Germinal center (tissue), 1 donor: ENCODE measurements at regions not wholly inside any gene's neighbourhood (a gene's known extent, or its start where the extent isn't known, plus 50 kb on each side); places are given as distances from the start of the nearest gene placed in this dataset.
"Not testable (repeated sequence)": the region's sequence is repeated elsewhere in the genome, so short reads cannot be mapped to it uniquely, and the experiment has no call there.

ENCODE experiments used
- DNase-seq: peaks from one replicate; pipeline ENCODE4 v3.0.0; 2012; ENCODE audit warnings: mixed read lengths, low spot score

DNA sequence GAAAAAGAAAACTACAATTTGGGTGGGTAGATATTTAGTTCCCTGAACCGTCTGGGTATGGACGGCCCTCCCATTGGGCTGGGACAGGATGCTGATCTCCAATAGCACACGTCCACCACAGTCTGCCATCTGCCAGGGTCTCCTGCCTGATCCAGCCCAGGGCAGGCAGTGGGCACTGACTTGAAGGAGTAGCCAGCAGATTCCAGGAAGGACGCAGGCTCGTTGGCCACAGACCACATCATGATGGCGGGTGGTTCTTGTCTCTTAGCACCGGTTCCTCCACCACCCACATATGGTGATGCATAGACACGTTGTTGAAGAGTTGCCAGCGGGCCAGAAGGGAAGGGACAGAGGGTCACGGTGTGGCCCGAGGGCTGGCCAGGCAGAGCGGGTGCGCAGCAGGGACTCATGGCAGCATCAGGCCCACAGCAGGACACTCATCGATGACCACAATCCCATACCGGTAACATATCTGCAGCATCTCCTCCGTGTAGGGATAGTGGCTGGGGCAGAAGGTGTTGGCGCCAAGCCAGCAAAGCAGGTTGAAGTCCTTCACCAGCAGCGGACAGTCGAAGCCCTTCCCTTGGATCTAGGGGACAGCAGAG lies 155.8 kb upstream of the FAM174A start:
- not testable (repeated sequence) for DNase-seq

- not testable (repeated sequence) for DNase-seq
Observed at GRCh38 chr5:100364757-100365478, 170.3 kb upstream of the FAM174A start.

DNA sequence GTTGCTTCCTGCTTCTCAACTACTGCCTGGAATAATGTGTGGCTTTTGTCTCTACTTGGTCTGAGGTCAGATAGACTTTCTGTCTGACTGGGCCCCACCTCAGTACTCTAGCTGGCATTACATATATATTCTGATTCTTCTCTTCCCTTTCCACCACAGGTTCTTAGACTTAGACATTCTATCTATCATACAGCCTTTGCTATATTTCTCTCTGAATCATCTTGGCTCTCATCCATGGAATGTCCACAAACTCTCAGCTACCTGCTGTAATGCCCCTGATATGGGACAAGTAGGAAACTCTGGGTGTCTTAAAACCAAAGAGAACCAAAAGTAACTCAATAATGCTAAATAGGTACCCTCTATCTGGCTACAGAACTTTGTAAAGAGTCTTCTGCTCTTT lies 170.8 kb upstream of the FAM174A start:
- DNase-seq = not testable (repeated sequence)

- not testable (repeated sequence) for DNase-seq
Observed at GRCh38 chr5:100359998-100360397, 175.2 kb upstream of the FAM174A start.

DNA sequence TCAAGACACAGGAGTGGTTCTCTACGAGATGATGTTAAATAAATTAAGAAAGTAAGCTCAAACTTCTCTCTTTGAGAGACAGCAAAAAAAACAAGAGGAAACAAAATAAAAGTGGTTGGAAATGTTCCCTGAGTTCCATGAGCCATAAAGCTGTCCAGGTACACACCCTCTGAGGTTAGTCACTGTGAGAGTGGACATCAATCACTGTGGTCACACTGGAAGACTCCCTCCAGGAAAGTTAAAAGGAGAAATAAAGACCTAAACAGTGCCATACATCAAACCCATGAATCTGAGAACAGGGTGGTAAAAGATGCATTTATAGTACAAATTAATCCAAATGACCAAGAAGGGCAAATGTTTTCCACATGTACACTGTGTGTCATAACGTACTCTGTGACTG lies 188.9 kb upstream of the FAM174A start:
- DNase-seq = not testable (repeated sequence)

GRCh38 chr5:100341485-100341884 lies 193.7 kb upstream of the FAM174A start:
- DNase-seq = not testable (repeated sequence)

- DNase-seq = no peak
Observed at GRCh38 chr5:100322483-100322882, 212.7 kb upstream of the FAM174A start.

DNA sequence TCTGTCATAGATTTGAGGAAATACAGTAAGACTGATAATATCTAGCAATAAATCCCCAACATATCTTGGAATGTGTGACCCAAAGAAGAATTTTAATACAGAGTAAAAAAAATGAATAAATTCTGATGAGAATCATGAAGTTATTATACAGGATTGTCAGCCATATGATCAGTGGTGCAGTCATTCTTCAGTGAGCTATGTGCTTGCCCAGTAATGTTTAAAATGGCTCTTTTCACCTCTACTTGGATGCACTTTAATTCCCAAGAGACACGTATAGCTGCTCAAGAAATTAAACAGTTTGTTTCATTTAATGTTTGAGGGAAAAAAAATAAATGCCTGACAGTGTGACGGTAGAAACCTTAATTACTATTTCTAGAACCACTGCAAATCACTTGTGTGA lies 215.3 kb upstream of the FAM174A start:
- DNase-seq = no peak

- no peak for DNase-seq
Observed at GRCh38 chr5:100313657-100314056, 221.5 kb upstream of the FAM174A start.

GRCh38 chr5:100311806-100312205 lies 223.4 kb upstream of the FAM174A start:
- no peak for DNase-seq

- no peak for DNase-seq
Observed at GRCh38 chr5:100306000-100306399, 229.2 kb upstream of the FAM174A start.

DNA sequence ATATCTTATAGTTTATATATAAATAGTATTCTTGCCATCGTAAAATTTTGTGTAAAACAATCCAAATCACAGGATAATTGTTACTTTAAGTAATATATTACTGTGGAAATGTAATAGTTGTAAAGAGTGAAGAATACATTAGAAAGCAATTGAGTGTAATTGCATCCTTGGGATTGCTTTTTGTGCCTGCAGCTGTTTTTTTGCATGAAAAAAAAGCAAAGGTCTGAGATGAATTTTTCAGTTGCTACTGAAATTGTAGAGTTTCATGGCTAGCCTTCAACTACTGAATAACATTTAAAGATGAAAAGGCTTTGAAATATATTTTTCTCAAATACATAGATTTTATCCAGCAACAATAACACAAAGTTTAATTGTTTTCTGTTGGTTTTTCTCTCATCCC lies 232.0 kb upstream of the FAM174A start:
- no peak for DNase-seq

GRCh38 chr5:100299261-100299660 lies 235.9 kb upstream of the FAM174A start:
- DNase-seq = no peak

DNA sequence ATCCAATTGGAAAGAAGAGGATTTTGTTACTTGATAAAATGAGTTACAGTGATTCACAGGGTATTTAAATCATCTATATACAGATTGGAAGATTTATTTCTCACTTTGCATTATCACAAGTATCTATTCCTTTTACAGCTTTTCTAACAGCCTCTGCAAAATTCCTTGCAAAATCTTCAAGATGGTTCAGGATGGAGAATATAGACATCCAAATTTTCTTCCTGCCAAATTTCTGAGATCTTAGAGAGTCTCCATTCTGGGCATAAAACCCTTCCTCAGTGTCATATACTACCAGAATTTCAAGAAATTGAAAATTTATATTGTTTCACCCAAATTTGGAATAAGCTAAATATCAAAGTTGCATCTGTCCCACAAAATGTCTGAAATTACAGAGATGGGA lies 259.1 kb upstream of the FAM174A start:
- no peak for DNase-seq

- DNase-seq = no peak
Observed at GRCh38 chr5:100275631-100276030, 259.5 kb upstream of the FAM174A start.

DNA sequence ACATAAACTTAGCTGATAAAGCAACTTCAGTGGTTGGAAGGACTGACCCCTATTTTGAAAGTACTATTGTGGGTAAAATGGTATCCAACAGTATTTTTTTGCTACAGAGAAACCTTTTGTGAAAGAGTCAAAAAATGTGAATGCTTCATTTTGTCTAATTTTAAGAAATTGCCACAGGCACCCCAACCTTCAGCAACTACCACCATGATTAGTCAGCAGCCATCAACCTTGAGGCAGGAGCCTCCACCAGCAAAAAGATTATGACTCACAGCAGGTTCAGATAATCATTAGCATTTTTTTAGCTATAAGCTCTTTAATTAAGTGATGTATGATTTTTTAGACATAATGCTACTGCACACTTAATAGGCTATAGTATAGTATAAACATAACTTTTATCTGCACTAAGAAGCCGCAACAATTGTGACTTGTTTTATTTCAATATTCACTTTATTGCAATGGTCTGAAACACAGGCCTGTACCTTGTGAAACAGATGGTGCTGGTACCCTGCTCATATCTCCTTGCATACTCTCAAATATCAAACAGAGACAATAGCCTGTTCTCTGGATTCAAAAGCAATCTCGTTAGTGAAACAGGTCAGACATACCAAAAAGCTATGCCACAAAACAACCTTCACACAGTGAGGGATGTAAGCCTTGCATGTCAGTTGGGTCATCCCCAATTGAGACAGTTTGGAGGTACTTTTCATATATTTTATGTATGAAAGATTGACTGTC lies 261.2 kb upstream of the FAM174A start:
- no peak for DNase-seq

- no peak for DNase-seq
Observed at GRCh38 chr5:100270023-100270771, 265.0 kb upstream of the FAM174A start.

- no peak for DNase-seq
Observed at GRCh38 chr5:100260968-100261367, 274.2 kb upstream of the FAM174A start.

DNA sequence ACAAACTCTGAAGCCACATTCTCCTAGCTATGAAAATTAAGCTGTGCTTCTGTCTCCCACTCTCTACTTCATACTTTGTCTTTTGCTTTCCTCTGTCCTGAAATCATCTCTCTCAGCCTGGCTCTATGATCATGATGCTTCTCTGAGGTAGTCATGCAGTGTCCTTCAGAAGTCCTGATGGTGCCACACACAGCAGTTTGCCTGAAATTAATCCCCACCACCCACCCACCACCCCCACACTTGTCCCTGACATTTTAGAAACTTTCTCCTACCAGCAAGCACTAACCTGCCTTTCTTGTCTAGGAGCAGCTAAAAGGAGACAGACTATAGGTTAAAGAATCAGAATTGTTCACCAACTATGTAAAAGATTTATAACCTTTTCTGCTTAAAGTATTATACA lies 282.2 kb upstream of the FAM174A start:
- DNase-seq = no peak

DNA sequence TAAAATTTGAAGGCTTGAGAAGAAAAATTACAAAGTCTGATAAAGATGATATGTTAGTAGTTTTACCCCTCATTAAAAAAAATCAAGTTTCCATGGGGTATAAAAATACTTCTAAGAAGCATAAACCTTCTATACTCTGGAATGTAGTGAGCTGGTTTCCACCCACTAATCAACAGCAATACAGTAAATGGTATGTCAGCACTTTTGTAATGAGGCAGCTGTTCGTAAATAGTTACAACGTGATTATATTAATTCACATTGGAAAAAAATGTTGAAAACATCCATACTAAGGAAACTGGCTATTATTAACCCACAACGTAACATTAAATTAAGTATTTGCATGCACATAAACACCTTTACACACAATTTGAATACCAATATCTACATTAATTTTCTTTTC lies 283.1 kb upstream of the FAM174A start:
- no peak for DNase-seq

DNA sequence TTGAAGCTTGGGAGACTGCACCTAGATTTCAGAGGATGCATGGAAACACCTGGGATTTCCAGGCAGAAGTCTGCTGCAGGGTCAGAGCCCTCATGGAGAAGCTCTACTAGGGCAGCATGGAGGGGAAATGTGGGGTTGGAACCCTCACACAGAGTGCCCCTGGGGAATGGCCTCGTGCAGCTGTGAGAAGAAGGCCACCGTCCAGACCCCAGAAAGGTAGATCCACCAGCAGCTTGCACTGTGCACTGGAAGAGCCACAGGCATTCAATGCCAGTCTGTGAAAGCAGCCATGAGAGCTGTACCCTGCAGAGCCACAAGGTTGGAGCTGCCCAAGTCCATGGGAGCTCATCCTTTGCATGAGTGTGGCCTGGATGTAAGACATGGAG lies 285.3 kb upstream of the FAM174A start:
- no peak for DNase-seq

GRCh38 chr5:100249211-100249883 lies 285.8 kb upstream of the FAM174A start:
- no peak for DNase-seq
